Endothelial cell of umbilical vein (primary cell): ENCODE measurements at regions not wholly inside any gene's neighbourhood (a gene's known extent, or its start where the extent isn't known, plus 50 kb on each side); places are given as distances from the start of the nearest gene placed in this dataset.

Source experiments
- BruUV-seq: library from RNA; stranded (reverse); fragments of 400-500 nt; replicated peaks from 2 replicates; lab custom pipeline; 2021; lab: Mats Ljungman, UMichigan
- CTCF ChIA-PET: fragments of 300-600, 350-600 bp; sonication (Branson Sonifier 250); formaldehyde crosslinking; loops from one replicate; lab custom pipeline; 2021; ENCODE audit warnings: antibody characterized with exemption, inconsistent platforms; lab: Charles Lee
- POLR2A ChIA-PET: fragments of 300-600, 350-600 bp; sonication (Branson Sonifier 250); formaldehyde crosslinking; loops from one replicate; lab custom pipeline; 2021; ENCODE audit warnings: antibody characterized with exemption, inconsistent platforms; lab: Charles Lee
- DNase-seq: peaks from one replicate; pipeline ENCODE4 v3.0.0-alpha.2; 2011; ENCODE audit warnings: low read depth, low spot score
- FAIRE-seq: peaks from 2 replicates; lab custom pipeline; 2011; peaks lifted over from hg19 to GRCh38; lab: Jason Lieb, UNC
- H2AFZ ChIP-seq: 2 replicates; pipeline ENCODE4 v1.6.0; 2012; ENCODE audit warnings: low read depth, low read length, control low read depth, inconsistent platforms
- H3K27ac ChIP-seq: 2 replicates; pipeline ENCODE4 v1.5.1; 2011; ENCODE audit warnings: low read depth, mild to moderate bottlenecking, control low read depth, low read length, moderate library complexity; ENCODE audit not compliant: insufficient read depth
- H3K27me3 ChIP-seq, 2 experiments: 2 replicates each; pipeline versions ENCODE4 v1.6.0 to v1.6.1; 2011; ENCODE audit warnings: low read length in 2 of 2, mixed read lengths in 1 of 2; ENCODE audit not compliant: control insufficient read depth in 2 of 2, insufficient read depth in 2 of 2
- H3K36me3 ChIP-seq, 2 experiments: 2 replicates in 1 of 2; 3 replicates in 1 of 2; pipeline ENCODE4 v1.5.1; 2011; ENCODE audit warnings: low read length in 2 of 2, mild to moderate bottlenecking in 1 of 2, moderate library complexity in 1 of 2; ENCODE audit not compliant: control insufficient read depth in 2 of 2, insufficient read depth in 2 of 2; ENCODE audit errors: extremely low read depth in 1 of 2
- H3K4me1 ChIP-seq: 3 replicates; pipeline ENCODE4 v1.5.1; 2011; ENCODE audit warnings: mild to moderate bottlenecking, low read length; ENCODE audit not compliant: control insufficient read depth, insufficient read depth; ENCODE audit errors: extremely low read depth
- H3K4me2 ChIP-seq: 2 replicates; pipeline ENCODE4 v1.6.1; 2011; ENCODE audit warnings: low read length, control low read depth, mixed read lengths; ENCODE audit not compliant: insufficient read depth
- H3K4me3 ChIP-seq, 3 experiments: fragments of 200-600 bp in 1 of 3; sonication (generic), shearing (Covaris generic) in 1 of 3; replicated peaks in 1 of 3; 2 replicates each; pipeline ENCODE4 v1.5.1; 2011 to 2016; ENCODE audit warnings: control low read depth in 3 of 3, low read length in 3 of 3, mild to moderate bottlenecking in 2 of 3, inconsistent platforms in 1 of 3, low read depth in 1 of 3, moderate library complexity in 1 of 3; ENCODE audit not compliant: insufficient read depth in 1 of 3
- H3K79me2 ChIP-seq: 2 replicates; pipeline ENCODE4 v1.6.0; 2012; ENCODE audit warnings: low read length, inconsistent platforms; ENCODE audit not compliant: control insufficient read depth, insufficient read depth
- H3K9ac ChIP-seq: replicated peaks from 2 replicates; pipeline ENCODE3; 2011; ENCODE audit warnings: low read length, control low read depth; ENCODE audit not compliant: insufficient read depth; ENCODE audit errors: extremely low read depth
- H3K9me1 ChIP-seq: replicated peaks from 3 replicates; pipeline ENCODE4 v1.6.0; 2011; ENCODE audit warnings: mild to moderate bottlenecking, low read length; ENCODE audit not compliant: control insufficient read depth, insufficient read depth; ENCODE audit errors: extremely low read depth
- H3K9me3 ChIP-seq: replicated peaks from 2 replicates; pipeline ENCODE4 v1.5.1; 2012; ENCODE audit warnings: low read length, inconsistent platforms; ENCODE audit not compliant: control insufficient read depth, insufficient read depth
- H4K20me1 ChIP-seq: replicated peaks from 2 replicates; pipeline ENCODE3; 2011; ENCODE audit warnings: mild to moderate bottlenecking, low read length; ENCODE audit not compliant: control insufficient read depth, insufficient read depth; ENCODE audit errors: extremely low read depth
- EZH2 ChIP-seq: IDR thresholded peaks from 2 replicates; pipeline ENCODE4 v1.6.1; 2012; ENCODE audit warnings: borderline replicate concordance, low read depth, mild to moderate bottlenecking, moderate library complexity, low read length, inconsistent platforms; ENCODE audit not compliant: severe bottlenecking
- FOS ChIP-seq: IDR thresholded peaks from 2 replicates; pipeline ENCODE4 v1.6.1; 2011; ENCODE audit warnings: mild to moderate bottlenecking, low read length, moderate library complexity, borderline replicate concordance; ENCODE audit not compliant: insufficient read depth
- GATA2 ChIP-seq: IDR thresholded peaks from 2 replicates; pipeline ENCODE4 v1.7.0; 2011; ENCODE audit warnings: low read depth, mild to moderate bottlenecking, moderate library complexity, mixed read lengths, low read length; ENCODE audit not compliant: insufficient read length, insufficient read depth
- JUN ChIP-seq: IDR thresholded peaks from 2 replicates; pipeline ENCODE4 v1.6.1; 2011; ENCODE audit warnings: borderline replicate concordance, low read depth; ENCODE audit not compliant: insufficient read length, insufficient read depth
- MYC ChIP-seq: IDR thresholded peaks from one replicate; pipeline ENCODE4 v1.6.1; 2011; ENCODE audit warnings: mild to moderate bottlenecking, low read depth, low read length
- POLR2A ChIP-seq: IDR thresholded peaks from 2 replicates; pipeline ENCODE4 v1.6.1; 2012; ENCODE audit warnings: low read depth, mild to moderate bottlenecking, control low read depth, low read length
- POLR2AphosphoS5 ChIP-seq: IDR thresholded peaks from 2 replicates; pipeline ENCODE4 v1.6.1; 2012; ENCODE audit warnings: low read depth, mild to moderate bottlenecking, control low read depth, low read length, moderate library complexity; ENCODE audit not compliant: insufficient read depth
- dilution Hi-C: fragments of 300-500 bp; cut with MboI; formaldehyde crosslinking; loops from one replicate; pipeline ENCODE4 v1.15.0; 2019; ENCODE audit warnings: low sequenced_read_pairs; ENCODE audit not compliant: extremely low pct_ligation_motif_present
- intact Hi-C: fragments of 100-400 bp; cut with micrococcal nuclease; formaldehyde crosslinking; loops from one replicate; pipeline ENCODE4 v1.10.0; 2022
- TF ChIP-seq, protein P1 (sequence below), 2 donors: IDR thresholded peaks; 1 replicate in 1 of 2; 2 replicates in 1 of 2; pipeline ENCODE4 v1.5.1; 2011; ENCODE audit warnings: low read length in 2 of 2, mild to moderate bottlenecking in 2 of 2, moderate library complexity in 2 of 2, control low read depth in 1 of 2, inconsistent platforms in 1 of 2, low read depth in 1 of 2; ENCODE audit not compliant: insufficient read depth in 1 of 2; ENCODE audit errors: extremely low read depth in 1 of 2
- TF ChIP-seq, protein P2 (sequence below): IDR thresholded peaks from 2 replicates; pipeline ENCODE4 v1.6.1; 2011; ENCODE audit not compliant: insufficient read depth, insufficient read length

DNA sequence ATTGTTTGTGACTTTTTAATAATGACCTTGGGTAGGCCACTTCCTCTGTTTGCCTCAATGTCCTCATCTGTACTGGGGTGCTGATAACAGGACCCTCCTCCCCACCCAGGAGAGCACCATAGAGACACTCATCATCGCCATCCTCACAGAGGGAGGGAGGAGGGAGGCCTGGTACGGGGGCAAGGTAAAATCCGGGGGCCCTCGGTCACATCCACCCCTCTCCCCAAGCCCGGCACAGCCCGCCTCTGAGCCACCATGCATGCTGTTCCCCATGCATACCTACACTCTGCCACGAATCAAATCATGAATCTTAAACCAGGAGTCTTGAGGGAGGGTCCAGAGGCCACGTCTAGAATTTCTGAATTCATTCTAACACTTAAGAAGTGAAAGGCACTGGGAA is 74.9 kb upstream of the IQSEC1 start:
- H3K4me2 ChIP-seq = no peak overlapping the region
- no peak overlapping the region for H2AFZ ChIP-seq
- dilution Hi-C loops (no loop called here), intact Hi-C loops (no loop called here)
- no peak overlapping the region for H3K9ac ChIP-seq
- no peak for FAIRE-seq
- no peaks in the 10 kb centered on the region for H3K36me3 ChIP-seq
- H3K4me1 ChIP-seq = no peaks in the 10 kb centered on the region
- H3K9me1 ChIP-seq = no peaks in the 10 kb centered on the region
- TF ChIP-seq EZH2 = no peak
- TF ChIP-seq, protein P1, sequence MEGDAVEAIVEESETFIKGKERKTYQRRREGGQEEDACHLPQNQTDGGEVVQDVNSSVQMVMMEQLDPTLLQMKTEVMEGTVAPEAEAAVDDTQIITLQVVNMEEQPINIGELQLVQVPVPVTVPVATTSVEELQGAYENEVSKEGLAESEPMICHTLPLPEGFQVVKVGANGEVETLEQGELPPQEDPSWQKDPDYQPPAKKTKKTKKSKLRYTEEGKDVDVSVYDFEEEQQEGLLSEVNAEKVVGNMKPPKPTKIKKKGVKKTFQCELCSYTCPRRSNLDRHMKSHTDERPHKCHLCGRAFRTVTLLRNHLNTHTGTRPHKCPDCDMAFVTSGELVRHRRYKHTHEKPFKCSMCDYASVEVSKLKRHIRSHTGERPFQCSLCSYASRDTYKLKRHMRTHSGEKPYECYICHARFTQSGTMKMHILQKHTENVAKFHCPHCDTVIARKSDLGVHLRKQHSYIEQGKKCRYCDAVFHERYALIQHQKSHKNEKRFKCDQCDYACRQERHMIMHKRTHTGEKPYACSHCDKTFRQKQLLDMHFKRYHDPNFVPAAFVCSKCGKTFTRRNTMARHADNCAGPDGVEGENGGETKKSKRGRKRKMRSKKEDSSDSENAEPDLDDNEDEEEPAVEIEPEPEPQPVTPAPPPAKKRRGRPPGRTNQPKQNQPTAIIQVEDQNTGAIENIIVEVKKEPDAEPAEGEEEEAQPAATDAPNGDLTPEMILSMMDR (IDR thresholded peaks at IDR 0.05; ENCODE audit: extremely low read depth in 1 of 2, insufficient read depth in 1 of 2, low read depth in 1 of 2, low read length in 2 of 2) = no peak
- TF ChIP-seq POLR2AphosphoS5 = no peak
- TF ChIP-seq MYC = no peak
- TF ChIP-seq, protein P2, sequence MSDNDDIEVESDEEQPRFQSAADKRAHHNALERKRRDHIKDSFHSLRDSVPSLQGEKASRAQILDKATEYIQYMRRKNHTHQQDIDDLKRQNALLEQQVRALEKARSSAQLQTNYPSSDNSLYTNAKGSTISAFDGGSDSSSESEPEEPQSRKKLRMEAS = no peak
- no peak for TF ChIP-seq GATA2
- no peak for TF ChIP-seq FOS
- TF ChIP-seq POLR2A = no peak
- TF ChIP-seq JUN = no peak
- H3K4me3 ChIP-seq = no peak overlapping the region
- H4K20me1 ChIP-seq = no peaks in the 10 kb centered on the region
- H3K79me2 ChIP-seq = no peaks in the 10 kb centered on the region
- H3K27ac ChIP-seq = no peak overlapping the region
- no peak for DNase-seq
- no peaks in the 10 kb centered on the region for H3K9me3 ChIP-seq
- POLR2A ChIA-PET = no interaction called here
- no peaks in the 10 kb centered on the region for H3K27me3 ChIP-seq
- no TSS peak for BruUV-seq
- CTCF ChIA-PET = no interaction called here
